ENCODE measurements at regions not wholly inside any gene's neighbourhood (a gene's known extent, or its start where the extent isn't known, plus 50 kb on each side); places are given as distances from the start of the nearest gene placed in this dataset.

DNA sequence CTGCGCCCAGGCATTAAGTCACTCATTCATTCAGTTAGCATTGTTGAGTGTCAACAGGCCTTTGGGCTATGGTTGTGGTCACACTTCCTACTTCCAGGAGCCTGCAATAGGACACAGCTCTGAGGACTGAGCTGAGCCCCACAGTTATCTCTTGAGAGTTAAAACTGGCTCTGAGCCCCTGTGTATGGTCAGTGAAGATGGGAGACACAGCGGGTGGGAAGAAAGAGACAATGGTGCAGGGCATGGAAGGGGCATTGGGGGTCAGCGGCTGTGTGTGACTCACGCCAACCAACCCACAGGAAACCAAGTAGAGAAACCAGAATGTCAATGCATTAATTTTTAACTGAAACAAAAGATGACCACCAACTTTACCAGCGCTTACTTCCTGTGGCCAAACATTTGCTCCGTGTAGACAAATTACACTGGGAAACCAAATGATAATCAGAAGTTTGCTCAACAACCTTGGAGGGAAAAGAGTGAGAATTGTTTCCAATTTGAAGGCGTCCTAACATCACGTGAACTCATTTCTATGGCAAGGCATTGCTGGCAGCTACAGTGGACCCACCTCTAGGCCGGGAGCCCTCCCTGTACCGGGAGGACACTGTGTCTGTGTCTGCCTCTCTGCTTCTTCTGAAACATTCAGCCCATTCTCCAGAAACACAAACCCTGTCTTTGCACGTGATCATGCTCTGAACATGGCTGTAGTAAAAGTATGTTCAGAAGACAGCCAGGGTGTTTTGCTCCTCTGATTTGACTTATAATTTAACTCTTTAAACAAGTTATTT is 212.0 kb upstream of the ID2 start:
- TF ChIP-seq JUND (IDR thresholded peaks at IDR 0.05; ENCODE audit: low read depth) = no peak
- DNase-seq (ENCODE audit: low read depth in 1 of 2, low spot score in 1 of 2) = no peak
- in situ Hi-C loops (cut with HindIII; ENCODE audit: low pct_unique_long_range_greater_than_20kb, low sequenced_read_pairs) = no loop called here

DNA sequence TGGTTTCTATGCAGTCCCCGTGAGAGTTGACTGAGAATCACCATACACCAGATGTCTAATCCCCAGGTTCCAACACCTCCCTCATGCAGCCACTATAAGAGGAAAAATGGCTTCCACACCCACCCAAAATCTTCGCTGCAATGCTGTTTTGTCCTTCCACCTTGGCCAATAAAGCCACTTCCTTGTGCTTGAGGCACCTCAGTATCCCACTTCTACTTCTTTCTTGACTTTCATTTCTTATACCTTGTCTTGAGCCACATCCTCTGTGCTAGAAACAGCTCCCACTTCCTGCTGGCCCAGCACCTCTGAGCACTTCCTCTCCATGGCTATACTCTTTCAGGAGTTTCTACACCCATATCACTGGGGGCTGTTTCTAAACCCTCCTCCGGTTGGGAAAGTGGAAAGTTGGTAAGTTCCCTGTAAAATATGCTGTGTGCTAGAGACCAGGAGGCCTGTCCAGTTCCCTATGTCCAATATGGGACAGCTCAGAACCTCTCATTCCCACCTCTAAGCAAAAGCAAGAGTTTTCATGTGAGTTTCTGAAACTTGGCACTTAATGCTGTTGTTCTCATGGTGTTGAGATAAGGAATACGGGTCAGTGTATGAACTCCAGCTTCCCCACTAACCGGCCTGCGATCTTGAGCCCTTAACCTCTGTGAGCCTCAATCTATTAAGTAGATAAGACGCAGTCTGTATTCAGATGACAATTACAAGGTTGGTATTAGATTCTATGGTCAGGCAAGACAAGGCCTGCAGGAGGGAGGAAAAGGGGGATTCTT is 209.1 kb upstream of the ID2 start:
- no peak for TF ChIP-seq JUND (IDR thresholded peaks at IDR 0.05; ENCODE audit: low read depth)
- in situ Hi-C loops (cut with HindIII; ENCODE audit: low pct_unique_long_range_greater_than_20kb, low sequenced_read_pairs) = no loop called here
- DNase-seq (ENCODE audit: low read depth in 1 of 2, low spot score in 1 of 2) = no peak

GRCh38 chr2:8475349-8476031 is 206.4 kb upstream of the ID2 start:
- no peak for TF ChIP-seq JUND (IDR thresholded peaks at IDR 0.05; ENCODE audit: low read depth)
- in situ Hi-C loops (cut with HindIII; ENCODE audit: low pct_unique_long_range_greater_than_20kb, low sequenced_read_pairs) = no loop called here
- no peak for DNase-seq (ENCODE audit: low read depth in 1 of 2, low spot score in 1 of 2)

DNA sequence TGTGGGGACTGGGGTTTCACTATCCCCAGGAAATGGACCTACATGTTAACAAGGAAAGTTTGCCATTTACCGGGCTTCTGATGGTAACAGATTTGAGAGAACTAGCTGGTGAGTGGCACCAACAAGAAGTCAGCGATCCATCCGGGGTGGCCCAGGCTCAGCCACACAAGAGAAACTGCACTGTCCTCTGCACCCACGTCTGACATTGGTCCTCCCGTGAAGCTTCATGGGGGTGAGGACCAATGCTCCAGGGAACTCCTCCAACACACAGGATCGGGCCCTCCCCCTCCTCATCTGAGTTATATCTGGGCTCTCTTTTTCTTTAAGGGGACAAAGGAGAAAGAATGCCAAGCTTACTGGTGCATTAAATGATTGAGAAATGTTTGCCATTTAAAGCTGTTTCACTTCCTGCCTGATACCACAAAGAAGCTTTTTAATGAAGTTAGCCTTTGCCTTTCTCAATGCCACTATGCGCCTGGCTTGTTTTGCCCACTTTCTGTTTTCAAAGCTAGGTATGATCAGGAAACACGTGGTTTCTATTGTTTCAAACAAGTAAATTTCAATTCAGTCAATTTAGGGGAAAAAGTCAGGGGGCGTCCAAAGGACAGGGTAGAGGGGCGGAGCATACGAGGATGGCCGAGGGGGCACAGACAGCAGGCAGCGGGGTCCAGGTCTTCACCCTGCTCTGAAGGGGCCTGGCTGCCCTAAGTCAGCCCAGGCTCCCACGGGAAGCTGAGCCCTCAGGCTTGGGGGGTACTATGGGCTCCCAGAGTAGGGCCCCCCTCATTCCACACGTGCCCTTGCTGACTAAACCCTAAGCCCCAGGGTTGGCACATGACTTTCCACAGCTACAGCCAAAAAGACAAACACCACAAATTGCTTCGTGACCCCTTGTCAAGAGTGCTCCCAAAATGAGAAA is 204.0 kb upstream of the ID2 start:
- no peak for DNase-seq (ENCODE audit: low read depth in 1 of 2, low spot score in 1 of 2)
- TF ChIP-seq JUND (IDR thresholded peaks at IDR 0.05; ENCODE audit: low read depth) = no peak
- in situ Hi-C loops (cut with HindIII; ENCODE audit: low pct_unique_long_range_greater_than_20kb, low sequenced_read_pairs) = no loop called here

DNA sequence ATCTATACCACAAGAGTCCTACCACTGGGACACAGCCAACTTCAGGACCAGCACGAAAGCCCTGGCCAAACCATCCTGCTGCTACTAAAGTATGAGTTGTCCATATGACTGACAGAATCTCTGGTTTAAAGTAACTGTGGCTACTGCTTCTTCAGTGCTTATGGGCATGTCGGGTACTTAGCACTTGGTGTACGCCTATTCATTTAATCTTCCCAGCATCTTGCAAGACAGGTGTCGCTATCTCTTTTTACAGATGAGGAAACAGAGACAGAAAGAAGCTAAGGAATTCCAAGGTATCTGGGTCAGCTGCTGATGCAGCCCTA is 203.4 kb upstream of the ID2 start:
- no peak for TF ChIP-seq JUND (IDR thresholded peaks at IDR 0.05; ENCODE audit: low read depth)
- DNase-seq (ENCODE audit: low read depth in 1 of 2, low spot score in 1 of 2) = no peak
- in situ Hi-C loops (cut with HindIII; ENCODE audit: low pct_unique_long_range_greater_than_20kb, low sequenced_read_pairs) = no loop called here

GRCh38 chr2:8479298-8479697 is 202.6 kb upstream of the ID2 start:
- in situ Hi-C loops (cut with HindIII; ENCODE audit: low pct_unique_long_range_greater_than_20kb, low sequenced_read_pairs) = no loop called here
- TF ChIP-seq JUND (IDR thresholded peaks at IDR 0.05; ENCODE audit: low read depth) = no peak
- DNase-seq (ENCODE audit: low read depth in 1 of 2, low spot score in 1 of 2) = no peak

DNA sequence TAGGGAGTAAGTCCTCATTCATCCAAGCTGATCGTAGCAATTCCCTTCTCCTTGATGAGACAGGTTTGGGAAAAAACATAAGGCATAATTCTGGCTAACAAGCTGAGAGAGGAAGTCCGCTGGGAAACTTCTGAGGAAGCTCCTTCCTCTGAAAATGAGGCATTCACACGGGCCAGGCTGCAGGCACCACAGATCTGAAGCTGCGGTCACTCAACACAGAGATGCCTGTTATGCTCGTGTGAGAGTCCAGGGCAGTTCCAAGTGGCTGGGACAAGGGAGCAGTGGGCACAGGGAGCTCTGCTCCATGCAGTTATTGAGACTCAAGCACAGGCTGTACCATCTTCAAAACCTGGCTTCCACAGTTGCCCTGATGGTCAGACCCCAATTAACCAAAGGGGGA is 200.9 kb upstream of the ID2 start:
- no peak for DNase-seq (ENCODE audit: low read depth in 1 of 2, low spot score in 1 of 2)
- in situ Hi-C loops (cut with HindIII; ENCODE audit: low pct_unique_long_range_greater_than_20kb, low sequenced_read_pairs) = no loop called here
- no peak for TF ChIP-seq JUND (IDR thresholded peaks at IDR 0.05; ENCODE audit: low read depth)

GRCh38 chr2:8481463-8482009 is 200.3 kb upstream of the ID2 start:
- DNase-seq (ENCODE audit: low read depth in 1 of 2, low spot score in 1 of 2) = no peak
- in situ Hi-C loops (cut with HindIII; ENCODE audit: low pct_unique_long_range_greater_than_20kb, low sequenced_read_pairs) = no loop called here
- no peak for TF ChIP-seq JUND (IDR thresholded peaks at IDR 0.05; ENCODE audit: low read depth)

- in situ Hi-C loops (cut with HindIII; ENCODE audit: low pct_unique_long_range_greater_than_20kb, low sequenced_read_pairs) = no loop called here
- TF ChIP-seq JUND (IDR thresholded peaks at IDR 0.05; ENCODE audit: low read depth) = no peak
- DNase-seq (ENCODE audit: low read depth in 1 of 2, low spot score in 1 of 2) = no peak
Measured at GRCh38 chr2:8482432-8482831, 199.4 kb upstream of the ID2 start.

DNA sequence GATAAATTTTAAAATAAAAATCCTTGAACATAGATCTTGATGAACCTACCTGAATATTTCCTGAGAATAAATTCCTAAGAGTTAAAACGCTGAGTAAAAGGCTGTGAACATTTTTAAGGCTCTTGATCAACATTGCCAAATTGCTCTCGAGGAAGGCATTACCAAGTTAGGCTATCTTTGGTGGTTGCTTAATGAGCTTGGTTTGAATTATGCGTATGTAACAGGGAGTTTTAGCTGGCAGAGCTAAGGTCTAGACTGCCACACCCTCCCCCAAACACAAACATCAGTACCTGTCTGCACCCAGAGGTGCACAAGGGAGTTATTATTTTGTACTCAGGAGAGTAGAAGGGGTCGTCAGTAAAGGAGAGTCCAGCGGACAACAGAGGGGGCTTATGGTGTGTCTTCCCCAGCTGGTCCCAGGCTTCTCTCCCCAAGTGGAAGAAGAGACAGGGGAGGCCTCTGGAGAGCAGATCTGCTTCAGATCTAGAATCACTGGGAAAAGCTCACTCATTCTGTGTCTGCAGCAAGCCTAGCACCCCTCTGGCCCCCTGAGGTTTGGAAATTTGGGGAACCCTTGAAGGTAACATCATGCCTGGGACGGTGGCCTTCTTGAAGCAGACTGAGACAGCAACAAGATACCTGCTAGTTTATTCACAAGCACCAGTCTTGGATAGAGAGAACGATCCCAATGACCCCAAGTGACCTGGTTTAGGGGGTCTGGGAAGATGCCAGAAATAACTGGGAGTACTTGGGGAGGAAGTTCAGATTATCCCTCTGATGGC is 197.2 kb upstream of the ID2 start:
- no peak for DNase-seq (ENCODE audit: low read depth in 1 of 2, low spot score in 1 of 2)
- in situ Hi-C loops (cut with HindIII; ENCODE audit: low pct_unique_long_range_greater_than_20kb, low sequenced_read_pairs) = no loop called here
- TF ChIP-seq JUND (IDR thresholded peaks at IDR 0.05; ENCODE audit: low read depth) = no peak

GRCh38 chr2:8485736-8486135 is 196.1 kb upstream of the ID2 start:
- in situ Hi-C loops (cut with HindIII; ENCODE audit: low pct_unique_long_range_greater_than_20kb, low sequenced_read_pairs) = no loop called here
- TF ChIP-seq JUND (IDR thresholded peaks at IDR 0.05; ENCODE audit: low read depth) = no peak
- no peak for DNase-seq (ENCODE audit: low read depth in 1 of 2, low spot score in 1 of 2)

All from T47D (cell line).